HFFc6 (cell line): ENCODE measurements at regions not wholly inside any gene's neighbourhood (a gene's known extent, or its start where the extent isn't known, plus 50 kb on each side); places are given as distances from the start of the nearest gene placed in this dataset.

Experiments
- DNase-seq: peaks from one replicate; pipeline ENCODE4 v3.0.0-alpha.2; 2018
- H3K27ac Mint-ChIP-seq: 2 replicates; pipeline ENCODE4 v1.8.0; 2020; ENCODE audit warnings: mild to moderate bottlenecking, mixed read lengths
- H3K27me3 Mint-ChIP-seq: 2 replicates; pipeline ENCODE4 v1.8.0; 2021; ENCODE audit warnings: mild to moderate bottlenecking, moderate library complexity, mixed read lengths; ENCODE audit not compliant: insufficient read depth
- H3K36me3 Mint-ChIP-seq: 2 replicates; pipeline ENCODE4 v1.8.0; 2021; ENCODE audit warnings: low read depth, mixed read lengths
- H3K4me1 Mint-ChIP-seq: 2 replicates; pipeline ENCODE4 v1.8.0; 2020; ENCODE audit warnings: low read depth, mixed read lengths
- H3K4me3 Mint-ChIP-seq: 2 replicates; pipeline ENCODE4 v1.8.0; 2020; ENCODE audit warnings: mild to moderate bottlenecking, moderate library complexity, mixed read lengths
- H3K9me3 Mint-ChIP-seq: 2 replicates; pipeline ENCODE4 v1.8.0; 2020; ENCODE audit warnings: mild to moderate bottlenecking, mixed read lengths
- TF ChIP-seq, protein P1 (sequence below): fragments of 200-600 bp; sonication (generic); IDR thresholded peaks from 2 replicates; pipeline ENCODE4 v1.5.0; 2021; ENCODE audit warnings: antibody characterized with exemption, mild to moderate bottlenecking

DNA sequence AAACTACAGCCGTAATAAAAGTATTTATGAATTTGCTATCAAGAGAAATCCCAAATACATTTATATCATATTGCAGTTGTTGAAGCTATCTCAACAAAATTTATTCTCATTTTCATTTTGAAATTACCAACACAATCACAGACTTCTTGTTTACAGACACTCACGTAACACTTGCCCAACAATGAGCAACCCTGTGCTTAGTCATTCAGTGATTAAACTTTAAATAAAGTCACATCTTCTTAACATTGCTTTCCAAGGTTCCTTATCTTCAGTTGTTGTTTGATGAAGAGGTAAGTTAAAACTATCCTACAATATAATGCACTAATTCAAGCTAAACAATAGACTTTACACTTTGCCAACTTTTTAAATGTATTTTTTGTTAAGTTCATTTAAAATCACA is 601.8 kb downstream of the SLC16A7 start:
- Mint-ChIP-seq H3K36me3 (peaks cover 4% of the 10 kb centered on the region; the same call in 1 of the 2 replicates), H3K4me1 (peaks cover 61% of the 10 kb centered on the region), H3K27ac (no peak overlapping the region), H3K27me3 (no peaks in the 10 kb centered on the region; the same call in 1 of the 2 replicates), H3K9me3 (no peaks in the 10 kb centered on the region), H3K4me3 (no peak overlapping the region)
- peak; percentile 22 for DNase-seq
- TF ChIP-seq, protein P1, sequence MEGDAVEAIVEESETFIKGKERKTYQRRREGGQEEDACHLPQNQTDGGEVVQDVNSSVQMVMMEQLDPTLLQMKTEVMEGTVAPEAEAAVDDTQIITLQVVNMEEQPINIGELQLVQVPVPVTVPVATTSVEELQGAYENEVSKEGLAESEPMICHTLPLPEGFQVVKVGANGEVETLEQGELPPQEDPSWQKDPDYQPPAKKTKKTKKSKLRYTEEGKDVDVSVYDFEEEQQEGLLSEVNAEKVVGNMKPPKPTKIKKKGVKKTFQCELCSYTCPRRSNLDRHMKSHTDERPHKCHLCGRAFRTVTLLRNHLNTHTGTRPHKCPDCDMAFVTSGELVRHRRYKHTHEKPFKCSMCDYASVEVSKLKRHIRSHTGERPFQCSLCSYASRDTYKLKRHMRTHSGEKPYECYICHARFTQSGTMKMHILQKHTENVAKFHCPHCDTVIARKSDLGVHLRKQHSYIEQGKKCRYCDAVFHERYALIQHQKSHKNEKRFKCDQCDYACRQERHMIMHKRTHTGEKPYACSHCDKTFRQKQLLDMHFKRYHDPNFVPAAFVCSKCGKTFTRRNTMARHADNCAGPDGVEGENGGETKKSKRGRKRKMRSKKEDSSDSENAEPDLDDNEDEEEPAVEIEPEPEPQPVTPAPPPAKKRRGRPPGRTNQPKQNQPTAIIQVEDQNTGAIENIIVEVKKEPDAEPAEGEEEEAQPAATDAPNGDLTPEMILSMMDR, result no peak

DNA sequence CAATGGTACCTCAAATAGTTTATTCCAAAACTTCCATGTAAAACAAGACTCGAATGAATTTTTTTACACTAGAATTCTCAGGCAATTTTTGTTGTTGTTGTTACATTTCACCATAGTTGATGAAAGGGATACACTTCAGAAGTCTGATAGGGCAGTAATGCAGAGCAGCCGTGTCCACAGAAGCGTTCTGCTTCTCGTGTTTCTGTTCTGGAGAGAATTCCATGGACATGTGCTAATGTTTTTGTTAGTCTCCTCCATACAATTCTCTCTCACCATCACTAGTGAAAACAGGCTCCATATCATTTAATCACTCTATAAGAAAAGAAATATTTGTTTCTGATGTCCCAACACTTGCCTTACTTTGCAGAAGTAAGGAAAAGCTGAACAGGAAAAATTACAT is 606.1 kb downstream of the SLC16A7 start:
- no peak overlapping the region for H3K27ac Mint-ChIP-seq
- DNase-seq, result peak; percentile 16
- TF ChIP-seq, protein P1, result no peak
- no peaks in the 10 kb centered on the region; the same call in 1 of the 2 replicates for H3K27me3 Mint-ChIP-seq
- H3K36me3 Mint-ChIP-seq, result no peaks in the 10 kb centered on the region; the same call in 1 of the 2 replicates
- H3K4me3 Mint-ChIP-seq, result no peak overlapping the region; the same call in 1 of the 2 replicates
- peaks cover 74% of the 10 kb centered on the region for H3K4me1 Mint-ChIP-seq
- H3K9me3 Mint-ChIP-seq, result no peaks in the 10 kb centered on the region

DNA sequence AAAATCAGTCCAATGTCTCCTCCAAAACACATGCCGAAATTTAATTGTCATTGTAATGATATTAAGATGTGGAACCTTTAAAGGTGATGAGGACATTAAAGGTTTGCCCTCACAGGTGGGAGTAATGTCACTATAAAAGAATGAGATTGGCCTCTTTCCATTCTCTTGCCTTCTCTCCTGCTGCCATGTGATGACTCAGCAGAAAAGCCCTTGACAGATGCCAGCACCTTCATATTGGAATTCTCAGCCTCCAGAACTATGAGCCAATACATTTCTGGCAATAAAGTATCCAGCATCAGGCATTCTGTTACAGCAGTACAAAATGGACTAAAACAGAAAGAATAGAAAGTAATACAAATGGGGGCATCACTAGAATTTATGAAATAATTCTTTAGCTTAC is 609.7 kb downstream of the SLC16A7 start:
- peak; percentile 41 for DNase-seq

DNA sequence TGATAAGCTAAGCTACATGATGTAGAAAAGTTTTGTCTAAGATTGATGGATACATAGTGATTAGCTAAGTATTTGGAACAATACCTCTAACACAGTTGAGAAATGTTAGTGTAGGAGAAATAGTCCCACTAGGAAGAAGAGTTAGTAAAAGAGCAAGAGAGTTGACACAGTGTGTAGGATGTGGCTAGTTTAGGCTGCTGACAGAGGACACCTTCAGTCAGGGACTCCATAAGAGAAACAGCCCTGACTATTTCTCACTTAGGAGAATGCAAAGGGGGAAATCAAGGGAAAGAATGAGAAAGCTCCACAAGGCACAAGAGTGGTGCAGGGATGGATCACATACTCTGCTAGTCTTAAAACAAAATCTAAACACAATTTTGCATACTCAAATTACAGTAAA is 613.7 kb downstream of the SLC16A7 start:
- H3K27me3 Mint-ChIP-seq, result no peaks in the 10 kb centered on the region
- peaks cover 15% of the 10 kb centered on the region for H3K4me1 Mint-ChIP-seq
- DNase-seq, result no peak
- peaks cover 18% of the 10 kb centered on the region; the same call in 1 of the 2 replicates for H3K9me3 Mint-ChIP-seq
- H3K27ac Mint-ChIP-seq, result no peak overlapping the region
- peaks cover 9% of the 10 kb centered on the region; the same call in 1 of the 2 replicates for H3K36me3 Mint-ChIP-seq
- TF ChIP-seq, protein P1, result no peak
- no peak overlapping the region for H3K4me3 Mint-ChIP-seq

More for the DNA sequence above, 609.7 kb downstream of the SLC16A7 start:
- TF ChIP-seq, protein P1, result no peak
- no peaks in the 10 kb centered on the region for H3K9me3 Mint-ChIP-seq
- H3K4me1 Mint-ChIP-seq, result peaks cover 46% of the 10 kb centered on the region
- H3K27ac Mint-ChIP-seq, result no peak overlapping the region
- no peak overlapping the region for H3K4me3 Mint-ChIP-seq
- no peaks in the 10 kb centered on the region for H3K36me3 Mint-ChIP-seq
- no peaks in the 10 kb centered on the region for H3K27me3 Mint-ChIP-seq

DNA sequence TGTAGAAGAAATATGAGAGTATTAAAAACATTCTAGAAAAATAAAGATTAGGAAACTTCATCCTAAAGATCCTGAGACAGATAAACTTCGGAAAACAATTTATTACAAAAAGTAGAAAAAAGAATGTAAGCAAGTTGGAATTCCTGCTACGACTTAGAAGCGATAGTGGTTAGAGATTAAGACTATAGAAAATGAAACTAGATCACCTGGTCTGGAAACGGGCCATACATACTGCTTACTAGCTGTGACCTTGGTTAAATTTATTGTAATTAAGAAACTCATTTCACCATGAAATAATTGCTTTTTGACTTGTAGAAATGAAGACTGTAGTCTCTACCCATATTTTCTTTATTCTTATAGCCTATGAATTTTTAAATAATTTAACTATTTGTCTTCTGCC is 614.1 kb downstream of the SLC16A7 start:
- TF ChIP-seq, protein P1, result no peak
- H3K9me3 Mint-ChIP-seq, result peaks cover 18% of the 10 kb centered on the region; the same call in 1 of the 2 replicates
- H3K27ac Mint-ChIP-seq, result no peak overlapping the region
- H3K4me3 Mint-ChIP-seq, result no peak overlapping the region
- H3K4me1 Mint-ChIP-seq, result peaks cover 15% of the 10 kb centered on the region
- H3K27me3 Mint-ChIP-seq, result no peaks in the 10 kb centered on the region
- DNase-seq, result no peak
- H3K36me3 Mint-ChIP-seq, result peaks cover 9% of the 10 kb centered on the region; the same call in 1 of the 2 replicates
